Fibroblast of mammary gland (primary cell): ENCODE measurements at regions not wholly inside any gene's neighbourhood (a gene's known extent, or its start where the extent isn't known, plus 50 kb on each side); places are given as distances from the start of the nearest gene placed in this dataset.
A peak's percentile ranks its signal among the peaks of the same experiment; 100 is the strongest.

Experiments used
- DNase-seq: peaks from one replicate; pipeline ENCODE4 v3.0.0-alpha.2; 2010; ENCODE audit warnings: low read depth
- H3K4me3 ChIP-seq: 2 replicates; pipeline ENCODE4 v1.5.1; 2011; ENCODE audit warnings: low read depth, mild to moderate bottlenecking, low read length, moderate library complexity; ENCODE audit not compliant: control insufficient read depth
- TF ChIP-seq, protein P1 (sequence below): conservative IDR thresholded peaks from 2 replicates; pipeline ENCODE4 v1.5.1; 2011; ENCODE audit warnings: low read depth, low read length, inconsistent platforms; ENCODE audit not compliant: control insufficient read depth, insufficient read depth

DNA sequence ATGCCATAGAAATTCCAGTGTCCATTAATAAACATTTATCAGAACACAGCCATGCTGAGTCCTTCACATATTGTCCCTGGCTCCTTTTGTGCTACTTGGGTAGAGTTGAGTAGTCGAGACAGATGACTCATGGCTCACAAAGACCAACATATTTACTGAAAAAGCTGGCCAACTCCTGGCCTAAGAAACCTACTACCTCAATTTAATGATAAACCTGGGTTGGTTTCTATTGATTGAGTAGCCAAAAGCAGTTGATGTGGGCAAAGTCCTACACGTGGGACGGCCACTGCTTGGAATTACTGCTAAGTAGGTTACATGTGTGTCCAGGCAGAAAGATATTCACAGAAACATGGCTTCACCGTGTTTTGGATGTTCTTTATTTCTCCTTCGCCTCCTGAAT lies 402.2 kb downstream of the NR2F2 start:
- no peak for DNase-seq
- TF ChIP-seq, protein P1, sequence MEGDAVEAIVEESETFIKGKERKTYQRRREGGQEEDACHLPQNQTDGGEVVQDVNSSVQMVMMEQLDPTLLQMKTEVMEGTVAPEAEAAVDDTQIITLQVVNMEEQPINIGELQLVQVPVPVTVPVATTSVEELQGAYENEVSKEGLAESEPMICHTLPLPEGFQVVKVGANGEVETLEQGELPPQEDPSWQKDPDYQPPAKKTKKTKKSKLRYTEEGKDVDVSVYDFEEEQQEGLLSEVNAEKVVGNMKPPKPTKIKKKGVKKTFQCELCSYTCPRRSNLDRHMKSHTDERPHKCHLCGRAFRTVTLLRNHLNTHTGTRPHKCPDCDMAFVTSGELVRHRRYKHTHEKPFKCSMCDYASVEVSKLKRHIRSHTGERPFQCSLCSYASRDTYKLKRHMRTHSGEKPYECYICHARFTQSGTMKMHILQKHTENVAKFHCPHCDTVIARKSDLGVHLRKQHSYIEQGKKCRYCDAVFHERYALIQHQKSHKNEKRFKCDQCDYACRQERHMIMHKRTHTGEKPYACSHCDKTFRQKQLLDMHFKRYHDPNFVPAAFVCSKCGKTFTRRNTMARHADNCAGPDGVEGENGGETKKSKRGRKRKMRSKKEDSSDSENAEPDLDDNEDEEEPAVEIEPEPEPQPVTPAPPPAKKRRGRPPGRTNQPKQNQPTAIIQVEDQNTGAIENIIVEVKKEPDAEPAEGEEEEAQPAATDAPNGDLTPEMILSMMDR, result no peak
- H3K4me3 ChIP-seq, result no peak overlapping the region

DNA sequence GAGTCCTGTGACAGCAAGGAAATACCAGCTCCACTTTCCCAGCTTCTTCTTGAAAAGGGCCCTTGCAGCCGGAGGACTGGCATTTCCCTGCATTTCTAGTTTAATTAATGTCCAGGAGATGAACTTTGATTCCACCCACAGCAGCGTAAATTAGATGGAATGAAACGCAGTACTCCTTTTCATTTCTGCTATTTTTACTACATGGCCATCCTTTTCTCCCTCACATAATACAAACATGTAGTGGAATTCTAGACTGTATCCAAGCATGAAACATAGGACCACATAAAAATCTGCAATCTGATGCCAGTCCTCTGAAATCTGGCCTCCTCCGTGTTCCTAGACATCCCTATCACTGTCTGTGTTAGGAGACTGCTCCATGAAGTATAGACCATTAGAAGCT lies 403.2 kb downstream of the NR2F2 start:
- DNase-seq, result no peak
- no peak overlapping the region for H3K4me3 ChIP-seq
- TF ChIP-seq, protein P1, result no peak

GRCh38 chr15:96735632-96736240 lies 405.2 kb downstream of the NR2F2 start:
- TF ChIP-seq, protein P1, result no peak
- no peak for DNase-seq

DNA sequence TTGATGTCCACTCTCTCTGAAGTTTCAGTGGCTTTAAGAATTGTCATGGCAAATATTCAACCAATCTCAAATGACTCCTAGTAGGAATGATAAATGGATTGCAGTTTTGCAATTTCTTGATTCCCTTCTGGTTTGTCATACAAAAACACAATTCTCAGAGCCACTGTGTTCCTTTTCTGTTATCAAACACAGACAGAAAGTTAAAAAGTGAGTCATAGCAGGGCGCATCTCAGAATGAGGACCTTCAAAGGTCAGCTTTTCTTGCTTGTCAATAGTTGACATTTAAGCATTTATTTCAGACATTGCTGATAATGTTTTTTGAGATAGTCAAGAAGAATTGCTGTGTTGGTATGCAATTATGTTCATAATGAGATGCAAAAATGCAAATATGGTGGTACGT lies 405.9 kb downstream of the NR2F2 start:
- peak; percentile 1 for DNase-seq
- H3K4me3 ChIP-seq, result no peak overlapping the region
- TF ChIP-seq, protein P1, result no peak

More at GRCh38 chr15:96735632-96736240, 405.2 kb downstream of the NR2F2 start:
- no peak overlapping the region for H3K4me3 ChIP-seq

DNA sequence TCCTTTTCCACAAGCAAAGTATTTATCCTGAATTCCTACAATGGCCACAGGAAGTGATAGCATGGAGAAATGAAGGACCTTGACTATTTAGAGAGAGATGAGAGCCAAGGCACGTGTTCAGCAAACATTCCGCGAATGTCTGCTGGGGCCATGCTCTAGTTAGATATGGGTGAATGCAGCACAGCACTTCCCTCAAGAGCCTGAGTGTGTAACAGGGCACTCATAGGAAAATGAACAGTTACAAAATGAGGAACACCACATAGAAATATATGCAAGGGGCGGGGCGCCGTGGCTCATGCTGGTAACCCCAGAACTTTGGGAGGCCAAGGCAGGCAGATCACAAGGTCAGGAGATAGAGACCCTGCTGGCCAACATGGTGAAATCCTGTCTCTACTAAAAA lies 406.9 kb downstream of the NR2F2 start:
- H3K4me3 ChIP-seq, result no peak overlapping the region
- TF ChIP-seq, protein P1, result no peak
- DNase-seq, result no peak

- TF ChIP-seq, protein P1, result no peak
- no peak overlapping the region for H3K4me3 ChIP-seq
- no peak for DNase-seq
Measured at GRCh38 chr15:96746665-96747064, 416.2 kb downstream of the NR2F2 start.

DNA sequence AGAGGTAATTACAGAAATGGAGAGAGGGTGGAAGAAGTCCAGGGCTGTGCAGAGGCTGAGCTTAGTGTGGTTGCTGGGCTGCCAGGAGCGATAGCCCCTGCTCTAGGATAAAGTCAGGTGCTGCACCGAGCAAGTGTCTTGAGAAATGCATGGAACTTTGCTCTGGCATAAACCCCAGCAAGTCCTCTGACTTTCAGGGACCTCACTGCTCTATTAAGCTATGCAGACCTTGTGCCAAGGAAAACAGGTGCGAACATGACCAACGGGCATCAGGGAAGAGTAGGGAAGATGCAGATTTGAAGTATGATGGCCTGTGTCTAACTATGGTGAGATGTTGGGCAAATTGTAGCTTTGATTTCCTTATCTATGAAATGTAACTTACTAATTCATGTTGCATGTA lies 416.8 kb downstream of the NR2F2 start:
- DNase-seq, result no peak
- TF ChIP-seq, protein P1, result no peak
- H3K4me3 ChIP-seq, result no peak overlapping the region
